Panc1 (cell line): ENCODE measurements at regions not wholly inside any gene's neighbourhood (a gene's known extent, or its start where the extent isn't known, plus 50 kb on each side); places are given as distances from the start of the nearest gene placed in this dataset.

Source experiments
- POLR2AphosphoS5 ChIP-seq: IDR thresholded peaks from 2 replicates; pipeline ENCODE4 v1.6.1; 2012; ENCODE audit warnings: mild to moderate bottlenecking, low read depth, low read length, moderate library complexity
- SIN3A ChIP-seq: IDR thresholded peaks from 2 replicates; pipeline ENCODE4 v1.6.1; 2012; ENCODE audit warnings: low read depth, mild to moderate bottlenecking, low read length, moderate library complexity, borderline replicate concordance; ENCODE audit not compliant: insufficient read depth
- TCF7L2 ChIP-seq: IDR thresholded peaks from 2 replicates; pipeline ENCODE4 v1.6.1; 2011; ENCODE audit warnings: mild to moderate bottlenecking, low read depth, low read length, inconsistent platforms
- TF ChIP-seq, protein P1 (sequence below): fragments of 450-650 bp; IDR thresholded peaks from 2 replicates; pipeline ENCODE4 v1.5.1; 2017; ENCODE audit warnings: mild to moderate bottlenecking
- TF ChIP-seq, protein P2 (sequence below), 2 experiments: IDR thresholded peaks; 2 replicates each; pipeline ENCODE4 v1.6.1; 2011 to 2012; ENCODE audit warnings: low read depth in 2 of 2, control low read depth in 1 of 2, low read length in 1 of 2, mild to moderate bottlenecking in 1 of 2, moderate library complexity in 1 of 2; ENCODE audit not compliant: insufficient read depth in 1 of 2

DNA sequence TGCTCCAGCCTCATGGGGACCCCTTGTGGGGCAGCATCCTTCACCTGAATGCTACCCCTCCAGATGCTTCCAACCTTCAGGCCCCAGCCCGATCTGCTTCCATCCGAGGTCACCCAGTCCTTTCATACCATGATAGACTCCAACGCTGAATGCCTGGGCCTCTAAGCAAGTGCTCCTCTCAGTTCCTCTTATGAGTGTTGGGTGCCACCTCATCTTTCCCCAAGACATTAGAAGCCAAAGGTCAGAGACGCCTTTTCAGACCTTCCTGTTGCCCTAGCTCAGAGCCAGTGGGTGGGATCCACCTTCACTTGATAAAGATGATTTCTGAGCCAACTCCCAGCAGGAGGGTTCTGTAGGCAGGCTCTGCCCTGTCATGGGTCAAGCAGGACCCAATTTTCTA is 174.5 kb upstream of the MGAT5 start:
- TF ChIP-seq, protein P1, sequence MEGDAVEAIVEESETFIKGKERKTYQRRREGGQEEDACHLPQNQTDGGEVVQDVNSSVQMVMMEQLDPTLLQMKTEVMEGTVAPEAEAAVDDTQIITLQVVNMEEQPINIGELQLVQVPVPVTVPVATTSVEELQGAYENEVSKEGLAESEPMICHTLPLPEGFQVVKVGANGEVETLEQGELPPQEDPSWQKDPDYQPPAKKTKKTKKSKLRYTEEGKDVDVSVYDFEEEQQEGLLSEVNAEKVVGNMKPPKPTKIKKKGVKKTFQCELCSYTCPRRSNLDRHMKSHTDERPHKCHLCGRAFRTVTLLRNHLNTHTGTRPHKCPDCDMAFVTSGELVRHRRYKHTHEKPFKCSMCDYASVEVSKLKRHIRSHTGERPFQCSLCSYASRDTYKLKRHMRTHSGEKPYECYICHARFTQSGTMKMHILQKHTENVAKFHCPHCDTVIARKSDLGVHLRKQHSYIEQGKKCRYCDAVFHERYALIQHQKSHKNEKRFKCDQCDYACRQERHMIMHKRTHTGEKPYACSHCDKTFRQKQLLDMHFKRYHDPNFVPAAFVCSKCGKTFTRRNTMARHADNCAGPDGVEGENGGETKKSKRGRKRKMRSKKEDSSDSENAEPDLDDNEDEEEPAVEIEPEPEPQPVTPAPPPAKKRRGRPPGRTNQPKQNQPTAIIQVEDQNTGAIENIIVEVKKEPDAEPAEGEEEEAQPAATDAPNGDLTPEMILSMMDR: no peak
- no peak for TF ChIP-seq TCF7L2
- TF ChIP-seq, protein P2, sequence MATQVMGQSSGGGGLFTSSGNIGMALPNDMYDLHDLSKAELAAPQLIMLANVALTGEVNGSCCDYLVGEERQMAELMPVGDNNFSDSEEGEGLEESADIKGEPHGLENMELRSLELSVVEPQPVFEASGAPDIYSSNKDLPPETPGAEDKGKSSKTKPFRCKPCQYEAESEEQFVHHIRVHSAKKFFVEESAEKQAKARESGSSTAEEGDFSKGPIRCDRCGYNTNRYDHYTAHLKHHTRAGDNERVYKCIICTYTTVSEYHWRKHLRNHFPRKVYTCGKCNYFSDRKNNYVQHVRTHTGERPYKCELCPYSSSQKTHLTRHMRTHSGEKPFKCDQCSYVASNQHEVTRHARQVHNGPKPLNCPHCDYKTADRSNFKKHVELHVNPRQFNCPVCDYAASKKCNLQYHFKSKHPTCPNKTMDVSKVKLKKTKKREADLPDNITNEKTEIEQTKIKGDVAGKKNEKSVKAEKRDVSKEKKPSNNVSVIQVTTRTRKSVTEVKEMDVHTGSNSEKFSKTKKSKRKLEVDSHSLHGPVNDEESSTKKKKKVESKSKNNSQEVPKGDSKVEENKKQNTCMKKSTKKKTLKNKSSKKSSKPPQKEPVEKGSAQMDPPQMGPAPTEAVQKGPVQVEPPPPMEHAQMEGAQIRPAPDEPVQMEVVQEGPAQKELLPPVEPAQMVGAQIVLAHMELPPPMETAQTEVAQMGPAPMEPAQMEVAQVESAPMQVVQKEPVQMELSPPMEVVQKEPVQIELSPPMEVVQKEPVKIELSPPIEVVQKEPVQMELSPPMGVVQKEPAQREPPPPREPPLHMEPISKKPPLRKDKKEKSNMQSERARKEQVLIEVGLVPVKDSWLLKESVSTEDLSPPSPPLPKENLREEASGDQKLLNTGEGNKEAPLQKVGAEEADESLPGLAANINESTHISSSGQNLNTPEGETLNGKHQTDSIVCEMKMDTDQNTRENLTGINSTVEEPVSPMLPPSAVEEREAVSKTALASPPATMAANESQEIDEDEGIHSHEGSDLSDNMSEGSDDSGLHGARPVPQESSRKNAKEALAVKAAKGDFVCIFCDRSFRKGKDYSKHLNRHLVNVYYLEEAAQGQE (IDR thresholded peaks at IDR 0.05; ENCODE audit: insufficient read depth in 1 of 2, low read depth in 2 of 2, low read length in 1 of 2): no peak
- no peak for TF ChIP-seq POLR2AphosphoS5
- TF ChIP-seq SIN3A: no peak
